Activated T-helper 17 cell treated with anti-CD3 and anti-CD28 coated beads, Interleukin-2, amount 50 U/mL, for 72 hours (primary cell): ENCODE measurements at regions not wholly inside any gene's neighbourhood (a gene's known extent, or its start where the extent isn't known, plus 50 kb on each side); places are given as distances from the start of the nearest gene placed in this dataset.
A peak's percentile ranks its signal among the peaks of the same experiment; 100 is the strongest.

Source experiments
- ATAC-seq: fragments of 150-1000 bp; cut with Tn5 transposase; replicated peaks from 2 replicates; pipeline ENCODE4 v1.10.0; 2021; ENCODE audit warnings: mild to moderate bottlenecking, moderate library complexity
- H3K27ac Mint-ChIP-seq: one replicate; pipeline ENCODE4 v1.8.0; 2022; ENCODE audit warnings: mixed read lengths
- H3K27me3 Mint-ChIP-seq: one replicate; pipeline ENCODE4 v1.8.0; 2022; ENCODE audit warnings: mixed read lengths
- H3K36me3 Mint-ChIP-seq: one replicate; pipeline ENCODE4 v1.8.0; 2022; ENCODE audit warnings: low read depth, mild to moderate bottlenecking, mixed read lengths
- H3K4me1 Mint-ChIP-seq: one replicate; pipeline ENCODE4 v1.8.0; 2022; ENCODE audit warnings: mixed read lengths
- H3K4me3 Mint-ChIP-seq: one replicate; pipeline ENCODE4 v1.8.0; 2022; ENCODE audit warnings: mild to moderate bottlenecking, mixed read lengths
- H3K9me3 Mint-ChIP-seq: one replicate; pipeline ENCODE4 v1.8.0; 2022; ENCODE audit warnings: mixed read lengths

GRCh38 chr3:18775501-18775900, 350.4 kb upstream of the SATB1 start:
- ATAC-seq, result no peak
- Mint-ChIP-seq H3K27me3 (peaks cover 4% of the 10 kb centered on the region), H3K4me1 (peaks cover 6% of the 10 kb centered on the region), H3K36me3 (no peaks in the 10 kb centered on the region), H3K27ac (no peak overlapping the region), H3K9me3 (no peaks in the 10 kb centered on the region), H3K4me3 (no peak overlapping the region)

GRCh38 chr3:18774319-18775088, 349.4 kb upstream of the SATB1 start:
- Mint-ChIP-seq H3K4me3 (no peak overlapping the region), H3K36me3 (no peaks in the 10 kb centered on the region), H3K27ac (no peak overlapping the region), H3K27me3 (peaks cover 4% of the 10 kb centered on the region), H3K9me3 (no peaks in the 10 kb centered on the region), H3K4me1 (peaks cover 6% of the 10 kb centered on the region)
- ATAC-seq, result no peak

- H3K27ac Mint-ChIP-seq, result no peak overlapping the region
- H3K9me3 Mint-ChIP-seq, result no peaks in the 10 kb centered on the region
- no peaks in the 10 kb centered on the region for H3K36me3 Mint-ChIP-seq
- no peak overlapping the region for H3K4me3 Mint-ChIP-seq
- peaks cover 4% of the 10 kb centered on the region for H3K27me3 Mint-ChIP-seq
- no peak for ATAC-seq
- no peaks in the 10 kb centered on the region for H3K4me1 Mint-ChIP-seq
Observed at GRCh38 chr3:18772699-18773305, 347.7 kb upstream of the SATB1 start.

DNA sequence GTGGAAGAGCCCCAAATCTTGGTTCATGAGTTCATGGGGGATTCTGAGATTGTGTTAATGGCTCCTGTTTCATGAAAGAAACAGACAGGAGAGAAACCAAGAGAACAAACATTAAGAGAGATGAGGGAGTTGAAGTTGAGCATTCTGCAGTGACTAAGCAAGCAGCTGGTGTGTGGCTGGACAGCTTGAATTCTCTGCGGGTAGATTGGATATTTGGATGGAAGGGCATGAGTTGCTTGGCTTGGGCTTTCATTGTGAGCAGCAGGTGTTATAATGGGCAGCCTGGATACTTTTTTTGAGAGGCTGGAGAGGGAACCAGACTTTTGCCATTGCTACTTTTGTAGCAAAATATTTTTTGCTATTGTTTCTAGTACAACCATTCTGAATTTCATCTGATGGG, 346.8 kb upstream of the SATB1 start:
- Mint-ChIP-seq H3K4me3 (no peak overlapping the region), H3K9me3 (no peaks in the 10 kb centered on the region)

DNA sequence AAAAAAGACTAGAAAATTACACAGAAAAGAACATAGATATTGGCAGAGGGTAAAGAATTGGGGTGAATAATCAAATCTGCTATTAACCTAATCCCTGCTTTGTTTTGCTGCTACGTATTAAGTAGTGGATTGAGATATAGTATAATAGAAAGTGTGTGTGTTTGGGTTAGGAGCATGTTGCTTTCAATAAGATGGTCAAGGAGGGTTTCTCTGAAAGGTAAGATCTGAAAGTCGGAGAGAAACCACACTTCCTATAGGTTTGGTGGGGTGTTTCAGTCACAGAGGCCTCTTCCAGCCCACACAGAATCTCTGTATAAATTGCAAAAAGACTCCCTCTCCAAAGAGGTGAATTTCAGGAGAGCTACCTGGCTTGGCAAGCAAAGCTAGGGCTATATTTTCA, 345.7 kb upstream of the SATB1 start:
- H3K4me1 Mint-ChIP-seq, result no peaks in the 10 kb centered on the region

More for the DNA sequence above, 346.8 kb upstream of the SATB1 start:
- no peaks in the 10 kb centered on the region for H3K4me1 Mint-ChIP-seq
- peaks cover 4% of the 10 kb centered on the region for H3K27me3 Mint-ChIP-seq
- no peaks in the 10 kb centered on the region for H3K36me3 Mint-ChIP-seq
- no peak overlapping the region for H3K27ac Mint-ChIP-seq
- ATAC-seq, result no peak

DNA sequence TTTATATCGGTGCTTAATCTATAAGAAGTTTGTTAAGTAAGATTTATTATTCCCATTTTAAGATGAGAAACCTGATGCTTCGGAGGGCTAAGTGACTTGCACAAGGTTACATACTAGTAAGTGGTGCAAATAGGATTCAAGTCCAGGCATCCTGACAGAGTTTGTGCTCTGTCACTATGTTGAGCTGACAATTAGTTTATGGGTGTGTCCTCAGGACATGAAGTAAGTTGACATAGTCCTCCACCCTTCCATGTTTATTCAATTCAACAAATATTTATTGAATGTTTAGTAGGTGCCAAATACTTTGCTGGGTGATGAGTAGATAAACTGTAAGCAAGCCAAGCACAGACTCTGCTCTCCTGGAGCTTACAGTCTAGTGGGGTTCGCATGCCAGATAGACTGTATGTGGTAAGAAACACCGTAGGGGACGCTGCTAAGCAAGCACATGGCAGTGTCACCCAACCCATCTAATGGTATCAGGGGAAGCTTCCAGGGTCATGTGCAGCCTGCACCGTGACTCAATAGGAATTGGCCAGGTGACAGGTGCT, 342.7 kb upstream of the SATB1 start:
- Mint-ChIP-seq H3K4me3 (no peak overlapping the region), H3K27me3 (peaks cover 4% of the 10 kb centered on the region), H3K27ac (no peak overlapping the region), H3K9me3 (no peaks in the 10 kb centered on the region), H3K4me1 (no peaks in the 10 kb centered on the region), H3K36me3 (no peaks in the 10 kb centered on the region)
- ATAC-seq, result no peak

More for the DNA sequence above, 345.7 kb upstream of the SATB1 start:
- no peak for ATAC-seq
- Mint-ChIP-seq H3K27ac (no peak overlapping the region), H3K4me3 (no peak overlapping the region), H3K36me3 (no peaks in the 10 kb centered on the region), H3K9me3 (no peaks in the 10 kb centered on the region), H3K27me3 (peaks cover 4% of the 10 kb centered on the region)

DNA sequence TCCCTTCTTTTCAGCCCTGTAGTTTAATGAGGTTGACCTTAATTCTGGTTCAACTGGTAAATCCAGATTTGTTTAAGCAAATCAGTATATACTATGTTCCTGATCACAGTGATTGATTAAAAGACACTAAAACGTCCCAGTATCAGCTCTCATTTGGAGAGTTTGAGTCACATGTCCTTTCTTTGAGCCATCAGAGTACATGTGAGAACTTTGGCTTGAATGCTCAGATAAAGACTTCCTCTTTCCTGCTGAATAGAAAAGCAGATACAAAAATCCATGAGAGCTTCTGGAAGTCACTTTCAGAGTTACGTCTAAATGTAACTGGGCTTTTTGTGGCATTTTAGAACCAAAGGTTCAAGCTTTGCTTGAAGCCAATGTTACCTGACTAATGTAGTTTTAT, 341.8 kb upstream of the SATB1 start:
- Mint-ChIP-seq H3K27ac (no peak overlapping the region), H3K27me3 (peaks cover 4% of the 10 kb centered on the region), H3K9me3 (no peaks in the 10 kb centered on the region), H3K36me3 (no peaks in the 10 kb centered on the region), H3K4me1 (no peaks in the 10 kb centered on the region), H3K4me3 (no peak overlapping the region)
- ATAC-seq, result no peak

- no peak overlapping the region for H3K4me3 Mint-ChIP-seq
- H3K4me1 Mint-ChIP-seq, result no peaks in the 10 kb centered on the region
- no peaks in the 10 kb centered on the region for H3K9me3 Mint-ChIP-seq
- H3K36me3 Mint-ChIP-seq, result no peaks in the 10 kb centered on the region
- ATAC-seq, result peak; percentile 79
- H3K27ac Mint-ChIP-seq, result no peak overlapping the region
- H3K27me3 Mint-ChIP-seq, result peaks cover under 1% of the 10 kb centered on the region
Observed at GRCh38 chr3:18765662-18766061, 340.5 kb upstream of the SATB1 start.

DNA sequence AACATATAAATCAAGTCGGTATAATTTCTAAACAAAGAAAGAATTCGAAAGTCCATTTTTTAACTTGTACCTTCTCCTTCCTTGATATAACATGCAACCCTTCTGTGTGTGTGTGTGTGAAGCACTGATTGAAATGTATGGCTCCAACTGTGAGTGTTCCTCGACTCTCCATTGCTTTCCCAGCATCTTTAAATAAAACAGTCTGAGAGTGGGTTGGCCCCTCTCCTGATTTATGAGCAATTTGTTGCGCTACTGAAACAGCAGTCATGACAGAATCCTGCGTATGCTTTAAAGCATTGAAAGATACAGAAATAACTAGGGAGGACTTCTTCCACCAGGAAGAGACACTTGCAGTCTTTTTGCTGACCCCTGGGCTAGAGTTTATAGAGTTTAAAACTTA, 340.0 kb upstream of the SATB1 start:
- H3K4me1 Mint-ChIP-seq, result no peaks in the 10 kb centered on the region
- no peaks in the 10 kb centered on the region for H3K9me3 Mint-ChIP-seq
- H3K27ac Mint-ChIP-seq, result no peak overlapping the region
- no peak for ATAC-seq
- H3K36me3 Mint-ChIP-seq, result no peaks in the 10 kb centered on the region
- no peak overlapping the region for H3K4me3 Mint-ChIP-seq
- H3K27me3 Mint-ChIP-seq, result no peaks in the 10 kb centered on the region

GRCh38 chr3:18761530-18761929, 336.4 kb upstream of the SATB1 start:
- no peak overlapping the region for H3K4me3 Mint-ChIP-seq
- no peak for ATAC-seq
- no peaks in the 10 kb centered on the region for H3K36me3 Mint-ChIP-seq
- no peak overlapping the region for H3K27ac Mint-ChIP-seq
- no peaks in the 10 kb centered on the region for H3K27me3 Mint-ChIP-seq
- no peaks in the 10 kb centered on the region for H3K9me3 Mint-ChIP-seq
- H3K4me1 Mint-ChIP-seq, result peaks cover 6% of the 10 kb centered on the region

- Mint-ChIP-seq H3K4me3 (peak overlapping the region; percentile 21), H3K27ac (peak overlapping the region; percentile 69), H3K4me1 (peaks cover 12% of the 10 kb centered on the region), H3K27me3 (no peaks in the 10 kb centered on the region), H3K9me3 (no peaks in the 10 kb centered on the region), H3K36me3 (no peaks in the 10 kb centered on the region)
- peak; percentile 97 for ATAC-seq
Observed at GRCh38 chr3:18758047-18758704, 333.0 kb upstream of the SATB1 start.

DNA sequence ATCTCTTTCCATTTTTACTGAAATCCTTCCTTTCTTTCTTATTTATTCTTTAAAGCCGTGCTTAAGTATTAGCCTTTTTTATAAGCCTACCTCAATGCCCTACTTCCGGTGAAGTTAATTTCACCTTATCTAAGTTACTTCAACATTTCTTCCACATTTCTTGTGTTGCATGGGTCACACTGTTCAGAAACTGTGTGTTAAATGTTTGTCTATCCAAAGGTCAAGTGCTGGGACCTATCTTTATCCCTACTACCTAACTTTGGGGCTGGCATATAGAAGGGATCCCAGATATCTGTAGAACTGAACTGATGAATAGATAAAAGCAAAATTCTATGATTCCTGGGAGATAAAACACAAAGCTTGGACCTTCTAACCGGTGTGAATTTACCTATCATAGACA, 332.3 kb upstream of the SATB1 start:
- Mint-ChIP-seq H3K27ac (peak overlapping the region; percentile 69), H3K9me3 (no peaks in the 10 kb centered on the region), H3K4me1 (peaks cover 13% of the 10 kb centered on the region), H3K4me3 (peak overlapping the region; percentile 21), H3K27me3 (no peaks in the 10 kb centered on the region), H3K36me3 (no peaks in the 10 kb centered on the region)
- ATAC-seq, result no peak

DNA sequence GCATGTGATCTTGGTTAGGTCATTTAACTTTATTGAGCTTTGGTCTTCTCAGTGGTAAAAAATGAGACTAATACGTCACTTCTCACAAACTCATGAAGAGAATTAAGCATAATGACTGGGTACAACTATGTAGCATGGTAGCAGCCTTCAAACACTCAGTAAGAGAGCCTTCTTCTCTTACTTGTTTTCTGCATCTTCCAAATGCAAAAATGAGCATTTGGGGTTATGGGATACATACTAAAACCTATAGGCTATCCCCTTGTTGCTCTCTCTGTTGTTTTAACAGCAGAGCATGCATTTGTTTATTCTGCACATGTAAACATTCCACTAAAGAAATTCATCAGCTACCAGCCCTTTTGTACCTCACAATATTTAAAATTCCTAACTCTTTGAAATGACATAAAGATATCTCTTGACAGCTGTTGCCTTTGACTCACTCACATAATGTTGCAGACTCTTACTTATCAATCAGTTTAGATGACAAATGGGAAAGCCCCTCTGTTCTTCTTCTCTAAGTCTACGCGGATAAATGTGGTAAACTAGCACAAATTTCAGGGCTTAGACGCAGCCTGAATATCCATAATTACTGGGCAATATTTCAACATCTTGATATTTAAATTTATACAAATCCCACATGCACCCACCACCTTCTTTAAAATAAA, 327.3 kb upstream of the SATB1 start:
- Mint-ChIP-seq H3K4me1 (peaks cover 34% of the 10 kb centered on the region), H3K27ac (no peak overlapping the region), H3K4me3 (no peak overlapping the region), H3K27me3 (no peaks in the 10 kb centered on the region), H3K9me3 (no peaks in the 10 kb centered on the region), H3K36me3 (no peaks in the 10 kb centered on the region)
- peak; percentile 86 for ATAC-seq

- peaks cover 34% of the 10 kb centered on the region for H3K4me1 Mint-ChIP-seq
Observed at GRCh38 chr3:18751514-18751913, 326.4 kb upstream of the SATB1 start.

More at GRCh38 chr3:18751514-18751913, 326.4 kb upstream of the SATB1 start:
- Mint-ChIP-seq H3K27me3 (no peaks in the 10 kb centered on the region), H3K4me3 (peak overlapping the region; percentile 10), H3K9me3 (no peaks in the 10 kb centered on the region), H3K27ac (peak overlapping the region; percentile 55), H3K36me3 (peaks cover under 1% of the 10 kb centered on the region)
- no peak for ATAC-seq
